ENCODE measurements at regions not wholly inside any gene's neighbourhood (a gene's known extent, or its start where the extent isn't known, plus 50 kb on each side); places are given as distances from the start of the nearest gene placed in this dataset.

- TF ChIP-seq POLR2A (IDR thresholded peaks at IDR 0.05) (no peak), CTCF (IDR thresholded peaks at IDR 0.05) (no peak)
Measured at GRCh38 chr6:21442874-21443273, 150.7 kb upstream of the SOX4 start.
